ENCODE measurements at regions not wholly inside any gene's neighbourhood (a gene's known extent, or its start where the extent isn't known, plus 50 kb on each side); places are given as distances from the start of the nearest gene placed in this dataset.

DNA sequence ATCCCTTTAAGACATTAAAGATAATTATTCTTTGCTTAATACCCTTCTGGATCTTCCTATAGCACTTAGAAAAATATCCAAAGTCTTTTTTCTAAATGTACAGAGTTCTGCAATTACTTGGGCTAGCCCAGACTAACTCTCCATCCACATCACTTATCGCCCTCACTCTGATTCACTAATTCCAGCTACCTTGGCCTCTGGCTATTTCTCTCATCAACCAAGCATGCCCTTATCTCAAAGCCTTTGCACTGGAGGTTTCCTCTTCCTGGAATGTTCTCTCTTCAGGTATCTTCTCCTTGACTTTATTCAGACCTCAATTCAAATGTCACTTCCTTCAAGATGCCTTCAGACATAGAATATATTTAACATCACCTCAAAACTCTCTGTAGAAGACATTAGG is 345.1 kb upstream of the SMIM31 start:
- H3K27me3 ChIP-seq: no peaks in the 10 kb centered on the region
- no peak overlapping the region for H3K4me3 ChIP-seq
- no peaks in the 10 kb centered on the region for H3K4me1 ChIP-seq
- no peak overlapping the region for H3K27ac ChIP-seq
- 89 to 91% methylated on average over 1 of the region's 1 CpG for WGBS, 2 donors
- DNase-seq: no peak
- TF ChIP-seq POLR2A (IDR thresholded peaks at IDR 0.05): no peak
- TF ChIP-seq, protein P1, sequence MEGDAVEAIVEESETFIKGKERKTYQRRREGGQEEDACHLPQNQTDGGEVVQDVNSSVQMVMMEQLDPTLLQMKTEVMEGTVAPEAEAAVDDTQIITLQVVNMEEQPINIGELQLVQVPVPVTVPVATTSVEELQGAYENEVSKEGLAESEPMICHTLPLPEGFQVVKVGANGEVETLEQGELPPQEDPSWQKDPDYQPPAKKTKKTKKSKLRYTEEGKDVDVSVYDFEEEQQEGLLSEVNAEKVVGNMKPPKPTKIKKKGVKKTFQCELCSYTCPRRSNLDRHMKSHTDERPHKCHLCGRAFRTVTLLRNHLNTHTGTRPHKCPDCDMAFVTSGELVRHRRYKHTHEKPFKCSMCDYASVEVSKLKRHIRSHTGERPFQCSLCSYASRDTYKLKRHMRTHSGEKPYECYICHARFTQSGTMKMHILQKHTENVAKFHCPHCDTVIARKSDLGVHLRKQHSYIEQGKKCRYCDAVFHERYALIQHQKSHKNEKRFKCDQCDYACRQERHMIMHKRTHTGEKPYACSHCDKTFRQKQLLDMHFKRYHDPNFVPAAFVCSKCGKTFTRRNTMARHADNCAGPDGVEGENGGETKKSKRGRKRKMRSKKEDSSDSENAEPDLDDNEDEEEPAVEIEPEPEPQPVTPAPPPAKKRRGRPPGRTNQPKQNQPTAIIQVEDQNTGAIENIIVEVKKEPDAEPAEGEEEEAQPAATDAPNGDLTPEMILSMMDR (IDR thresholded peaks at IDR 0.05): no peak
- intact Hi-C loops (cut with DNase I; ENCODE audit: low total_unique reads): no loop called here
- no peaks in the 10 kb centered on the region for H3K36me3 ChIP-seq (ENCODE audit: low read depth, missing control alignments)
- no peaks in the 10 kb centered on the region for H3K9me3 ChIP-seq

DNA sequence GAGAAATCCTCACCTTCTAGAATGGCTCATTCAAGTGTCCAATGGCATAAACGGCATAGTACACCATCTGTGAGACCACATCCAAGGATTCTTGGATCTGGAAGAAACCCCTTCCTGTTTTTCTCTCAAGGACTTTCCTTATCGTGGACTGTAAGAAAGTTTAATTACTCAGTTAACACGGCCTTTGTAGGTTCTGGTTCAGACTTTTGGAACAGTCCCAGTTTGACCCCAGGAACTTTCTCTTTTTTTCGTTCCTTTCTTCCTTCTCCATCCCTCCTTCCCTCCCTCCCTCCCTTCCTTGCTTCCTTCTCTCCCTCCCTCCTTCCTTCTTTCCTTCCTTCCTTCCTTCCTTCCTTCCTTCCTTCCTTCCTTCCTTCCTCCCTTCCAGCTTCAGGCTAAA is 343.5 kb upstream of the SMIM31 start:
- no peak for TF ChIP-seq POLR2A (IDR thresholded peaks at IDR 0.05)
- TF ChIP-seq, protein P1 (IDR thresholded peaks at IDR 0.05): no peak
- no peaks in the 10 kb centered on the region for H3K9me3 ChIP-seq
- H3K36me3 ChIP-seq (ENCODE audit: low read depth, missing control alignments): no peaks in the 10 kb centered on the region
- H3K27ac ChIP-seq: no peak overlapping the region
- no peaks in the 10 kb centered on the region for H3K27me3 ChIP-seq
- no peaks in the 10 kb centered on the region for H3K4me1 ChIP-seq
- DNase-seq: no peak
- intact Hi-C loops (cut with DNase I; ENCODE audit: low total_unique reads): no loop called here
- no peak overlapping the region for H3K4me3 ChIP-seq
- WGBS, 2 donors: 52 to 55% methylated on average over 4 of the region's 4 CpGs

DNA sequence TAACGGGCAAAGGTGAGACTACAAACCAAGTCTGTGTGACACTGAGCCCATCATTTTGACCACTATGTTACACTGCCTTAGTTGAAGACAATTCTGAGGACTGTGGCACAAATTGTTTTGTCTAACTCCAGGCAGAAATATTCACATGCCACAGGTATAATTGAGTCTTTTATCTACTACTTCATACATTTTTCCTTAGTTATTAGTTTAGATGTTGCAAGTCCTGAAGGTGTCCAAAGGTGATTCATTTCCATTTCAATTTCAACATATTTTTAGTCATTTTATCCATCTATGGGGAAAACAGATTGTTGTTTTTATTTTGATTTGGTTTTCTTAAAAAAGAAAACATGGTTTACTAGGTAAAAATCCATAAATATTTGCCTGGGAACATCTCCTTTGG is 341.7 kb upstream of the SMIM31 start:
- DNase-seq: no peak
- Histone ChIP-seq H3K4me3 (no peak overlapping the region), H3K27me3 (no peaks in the 10 kb centered on the region), H3K4me1 (no peaks in the 10 kb centered on the region), H3K27ac (no peak overlapping the region), H3K9me3 (no peaks in the 10 kb centered on the region), H3K36me3 (ENCODE audit: low read depth, missing control alignments) (no peaks in the 10 kb centered on the region)
- TF ChIP-seq POLR2A (IDR thresholded peaks at IDR 0.05): no peak
- TF ChIP-seq, protein P1 (IDR thresholded peaks at IDR 0.05): no peak
- intact Hi-C loops (cut with DNase I; ENCODE audit: low total_unique reads): no loop called here
- 74 to 88% methylated on average over 1 of the region's 1 CpG for WGBS, 2 donors

DNA sequence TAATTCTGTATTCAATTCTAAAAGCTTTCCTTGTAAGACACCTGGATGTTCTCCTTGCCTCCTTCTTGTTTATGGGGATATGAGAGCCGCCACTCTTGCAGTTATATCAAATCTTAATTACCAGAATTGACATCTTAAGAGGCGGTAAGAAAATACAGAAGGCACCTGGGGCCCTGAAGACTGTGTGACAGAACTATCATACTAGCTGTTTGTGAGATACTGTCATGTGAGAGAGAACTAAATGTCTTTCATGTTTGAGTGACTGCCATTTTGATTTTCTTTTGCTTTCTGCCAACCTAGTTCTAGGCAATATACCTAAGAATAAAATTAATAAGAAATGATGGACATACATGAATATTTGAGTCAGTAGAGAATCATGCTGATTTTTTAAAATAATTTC is 340.2 kb upstream of the SMIM31 start:
- intact Hi-C loops (cut with DNase I; ENCODE audit: low total_unique reads): no loop called here
- 85 to 90% methylated on average over 2 of the region's 2 CpGs for WGBS, 2 donors

DNA sequence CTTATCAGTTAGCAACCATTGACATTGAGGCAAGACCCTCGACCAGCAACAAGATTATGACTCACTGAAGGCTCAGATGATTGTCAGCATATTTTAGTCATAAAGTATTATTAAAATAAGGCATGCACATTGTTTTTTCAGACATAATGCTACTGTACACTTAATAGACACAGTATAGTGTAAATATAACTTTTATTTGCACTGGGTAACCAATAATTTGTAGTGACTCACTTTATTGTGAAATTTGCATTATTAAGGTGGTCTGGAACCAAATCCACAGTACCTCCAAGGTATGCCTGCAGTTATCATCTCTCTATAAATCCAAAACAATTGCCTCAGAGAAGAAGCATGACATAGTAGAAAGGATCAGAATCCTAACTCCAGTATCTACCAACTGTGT is 330.1 kb upstream of the SMIM31 start:
- Histone ChIP-seq H3K36me3 (ENCODE audit: low read depth, missing control alignments) (no peaks in the 10 kb centered on the region), H3K4me1 (no peaks in the 10 kb centered on the region), H3K27me3 (no peaks in the 10 kb centered on the region), H3K27ac (no peak overlapping the region), H3K9me3 (no peaks in the 10 kb centered on the region), H3K4me3 (no peak overlapping the region)
- 62 to 71% methylated on average over 1 of the region's 1 CpG for WGBS, 2 donors
- no peak for DNase-seq
- TF ChIP-seq, protein P1 (IDR thresholded peaks at IDR 0.05): no peak
- no peak for TF ChIP-seq POLR2A (IDR thresholded peaks at IDR 0.05)
- intact Hi-C loops (cut with DNase I; ENCODE audit: low total_unique reads): no loop called here

More for the DNA sequence above, 340.2 kb upstream of the SMIM31 start:
- Histone ChIP-seq H3K4me1 (no peaks in the 10 kb centered on the region), H3K27me3 (no peaks in the 10 kb centered on the region), H3K27ac (no peak overlapping the region), H3K4me3 (no peak overlapping the region), H3K9me3 (no peaks in the 10 kb centered on the region), H3K36me3 (ENCODE audit: low read depth, missing control alignments) (no peaks in the 10 kb centered on the region)
- TF ChIP-seq, protein P1 (IDR thresholded peaks at IDR 0.05): no peak
- TF ChIP-seq POLR2A (IDR thresholded peaks at IDR 0.05): no peak
- DNase-seq: no peak
